Motor neuron (in vitro differentiated cells): ENCODE measurements at regions not wholly inside any gene's neighbourhood (a gene's known extent, or its start where the extent isn't known, plus 50 kb on each side); places are given as distances from the start of the nearest gene placed in this dataset.

Source experiments
- ATAC-seq, 8 experiments: fragments of 200-7000 bp; cut with Tn5 transposase; replicated peaks in 6 of 8; 2 replicates each; pipeline ENCODE4 v1.8.0; 2021; ENCODE audit warnings: mild to moderate bottlenecking in 8 of 8, moderate library complexity in 8 of 8
- H3K27ac ChIP-seq, 2 donors: fragments of 250-450 bp; sonication (Bioruptor Pico); 2 replicates each; pipeline ENCODE4 v1.9.0; 2021; ENCODE audit warnings: antibody characterized with exemption in 2 of 2, mild to moderate bottlenecking in 2 of 2, moderate library complexity in 1 of 2
- H3K4me1 ChIP-seq, 2 donors: fragments of 250-450 bp; sonication (Bioruptor Pico); replicated peaks in 1 of 2; 2 replicates each; pipeline ENCODE4 v1.6.1; 2021; ENCODE audit warnings: antibody characterized with exemption in 2 of 2, mild to moderate bottlenecking in 2 of 2, moderate library complexity in 1 of 2
- H3K4me3 ChIP-seq, 5 donors: fragments of 250-450 bp; sonication (Bioruptor Pico); 2 replicates each; pipeline ENCODE4 v1.9.0; 2021; ENCODE audit warnings: antibody characterized with exemption in 5 of 5, mild to moderate bottlenecking in 5 of 5, moderate library complexity in 4 of 5
- WGBS, 10 experiments: fragments of 450-650 bp; shearing (Covaris generic); methylation state at CpG; one replicate each; pipeline ENCODE4 v1.0.0; 2022; 5-methylcytosine and 5-hydroxymethylcytosine counted together
- in situ Hi-C, 9 experiments: fragments of 400-800 bp; cut with MboI; loops; one replicate each; pipeline ENCODE4 v1.15.0; 2021; ENCODE audit warnings: low sequenced_read_pairs in 9 of 9, low pct_unique_long_range_greater_than_20kb in 2 of 9; ENCODE audit not compliant: unreplicated experiment in 9 of 9

DNA sequence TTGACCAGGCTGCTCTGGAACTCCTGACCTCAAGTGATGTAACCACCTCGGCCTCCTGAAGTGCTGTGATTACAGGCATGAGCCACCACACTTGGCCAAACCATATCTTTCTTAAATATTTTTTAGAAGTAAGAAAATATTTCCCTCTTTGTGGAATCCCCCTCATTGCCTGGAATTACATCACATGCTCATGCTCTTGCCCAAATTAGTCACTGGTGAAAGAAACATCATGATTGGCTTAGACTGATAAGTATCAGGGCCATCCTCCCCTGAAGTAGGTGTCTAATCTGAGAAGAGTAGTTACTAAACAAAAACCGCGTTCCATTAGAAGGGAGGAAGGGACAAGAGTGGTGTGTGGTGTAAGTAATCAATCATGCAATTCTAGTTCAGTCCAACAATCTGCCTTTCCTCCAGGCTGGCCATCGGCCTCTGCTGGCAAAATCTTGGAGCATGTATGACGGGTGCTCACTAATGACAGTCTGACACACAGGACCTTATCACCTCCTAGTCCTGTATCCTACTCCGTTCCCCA lies 52.3 kb upstream of the SCG2 start:
- in situ Hi-C loops = no loop called here
- 57 to 100% (median 94%) methylated on average over 1 to 6 of the region's 6 CpGs for WGBS, 10 experiments
- H3K4me1 ChIP-seq = peaks cover 0 to 10% of the 10 kb centered on the region in 2 donors
- H3K4me3 ChIP-seq = no peak overlapping the region
- no peak overlapping the region for H3K27ac ChIP-seq
- ATAC-seq = peak in 1 of 8 experiments; percentile 9

GRCh38 chr2:223652902-223653301 lies 50.7 kb upstream of the SCG2 start:
- Histone ChIP-seq H3K27ac (no peak overlapping the region), H3K4me1 (peaks cover 0 to 10% of the 10 kb centered on the region in 2 donors), H3K4me3 (no peak overlapping the region)
- in situ Hi-C loops = no loop called here
- peak in 4 of 8 experiments; percentile 41 to 92 (median 69) for ATAC-seq
- WGBS, 10 experiments = 0 to 100% (median 67%) methylated on average over 1 of the region's 1 CpG; no CpG with 5 or more reads in 5 of the 10 experiments

DNA sequence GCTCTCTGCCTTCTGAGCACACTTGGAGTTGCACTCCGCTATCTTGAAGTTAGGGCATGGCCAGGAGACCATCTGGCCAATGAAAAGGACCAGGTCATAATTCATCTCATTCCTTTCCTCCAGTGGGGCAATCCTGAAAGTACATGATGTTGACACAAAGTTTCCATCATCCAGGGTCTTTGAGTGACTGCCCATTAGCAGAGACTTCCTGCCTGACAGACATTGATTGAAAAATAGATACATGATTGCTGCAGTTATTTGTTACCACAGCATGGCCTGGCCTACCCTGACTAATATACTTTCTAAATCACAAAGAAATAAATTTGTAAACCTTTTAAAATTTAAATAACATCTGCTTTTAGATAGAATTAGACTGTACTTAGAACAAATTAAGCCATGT lies 50.0 kb upstream of the SCG2 start:
- peaks cover 0 to 10% of the 10 kb centered on the region in 2 donors for H3K4me1 ChIP-seq
- in situ Hi-C loops = no loop called here
- H3K4me3 ChIP-seq = no peak overlapping the region
- ATAC-seq = no peak
- WGBS, 10 experiments = 80 to 100% (median 93%) methylated on average over 1 of the region's 1 CpG; no CpG with 5 or more reads in 4 of the 10 experiments
- no peak overlapping the region for H3K27ac ChIP-seq
